HEK293 (cell line): ENCODE measurements at regions not wholly inside any gene's neighbourhood (a gene's known extent, or its start where the extent isn't known, plus 50 kb on each side); places are given as distances from the start of the nearest gene placed in this dataset.
A peak's percentile ranks its signal among the peaks of the same experiment; 100 is the strongest.

Experiments
- CTCF ChIA-PET: fragments of 350-600 bp; formaldehyde crosslinking; extraction: SDS; loops from one replicate; lab custom pipeline; 2021; ENCODE audit warnings: antibody characterized with exemption; lab: Yijun Ruan, JAX
- POLR2A ChIA-PET: fragments of 300-600 bp; formaldehyde crosslinking; extraction: SDS; loops from one replicate; lab custom pipeline; 2020; ENCODE audit warnings: antibody characterized with exemption, inconsistent platforms; lab: Yijun Ruan, JAX
- H3K27ac ChIP-seq: fragments of 200-500 bp; sonication (Bioruptor generic); 2 replicates; pipeline ENCODE4 v1.5.1; 2014; ENCODE audit warnings: low read depth, low read length, control low read depth, inconsistent platforms; ENCODE audit errors: extremely low read depth
- H3K36me3 ChIP-seq, 2 experiments: fragments of 200-500 bp in 1 of 2; sonication (Bioruptor generic) in 1 of 2; 1 replicate in 1 of 2; 2 replicates in 1 of 2; pipeline ENCODE4 v1.5.1; 2014 to 2017; ENCODE audit warnings: inconsistent platforms in 2 of 2, low read length in 2 of 2; ENCODE audit not compliant: control insufficient read depth in 2 of 2, insufficient read depth in 1 of 2
- H3K4me1 ChIP-seq: fragments of 200-500 bp; sonication (Bioruptor generic); 2 replicates; pipeline ENCODE4 v1.5.1; 2014; ENCODE audit warnings: mild to moderate bottlenecking, low read length, inconsistent platforms; ENCODE audit not compliant: control insufficient read depth, insufficient read depth
- H3K4me3 ChIP-seq: 2 replicates; pipeline ENCODE4 v1.5.1; 2011; ENCODE audit warnings: low read depth, mild to moderate bottlenecking, control low read depth, low read length, moderate library complexity
- H3K9me3 ChIP-seq: fragments of 200-500 bp; sonication (Bioruptor generic); 2 replicates; pipeline ENCODE4 v1.5.1; 2014; ENCODE audit warnings: low read depth, low read length, inconsistent platforms; ENCODE audit not compliant: control insufficient read depth, insufficient read depth
- AEBP2 ChIP-seq: fragments of 450-650 bp; formaldehyde crosslinking; IDR thresholded peaks from 2 replicates; pipeline ENCODE4 v1.5.1; 2016; ENCODE audit warnings: missing biosample characterization, missing genetic modification characterization, borderline replicate concordance
- GFI1B ChIP-seq: fragments of 450-650 bp; formaldehyde crosslinking; IDR thresholded peaks from 2 replicates; pipeline ENCODE4 v1.5.1; 2016; ENCODE audit warnings: missing biosample characterization, missing genetic modification characterization
- HOXD13 ChIP-seq: sonication (generic); formaldehyde crosslinking; IDR thresholded peaks from 2 replicates; pipeline ENCODE4 v1.8.0; 2022; ENCODE audit warnings: missing genetic modification reagents, borderline replicate concordance
- PATZ1 ChIP-seq: fragments of 450-650 bp; formaldehyde crosslinking; IDR thresholded peaks from 2 replicates; pipeline ENCODE4 v1.5.1; 2016; ENCODE audit warnings: missing biosample characterization, missing genetic modification characterization
- PRDM1 ChIP-seq: fragments of 450-650 bp; formaldehyde crosslinking; IDR thresholded peaks from 2 replicates; pipeline ENCODE4; 2016; ENCODE audit warnings: missing biosample characterization, missing genetic modification characterization
- REPIN1 ChIP-seq: fragments of 450-650 bp; formaldehyde crosslinking; IDR thresholded peaks from 2 replicates; pipeline ENCODE4 v1.5.1; 2017; ENCODE audit warnings: missing biosample characterization, missing genetic modification characterization, low read depth
- SCRT2 ChIP-seq: fragments of 450-650 bp; formaldehyde crosslinking; IDR thresholded peaks from 2 replicates; pipeline ENCODE4 v1.5.1; 2016; ENCODE audit warnings: missing biosample characterization, missing genetic modification characterization
- TRIM28 ChIP-seq: IDR thresholded peaks from 2 replicates; pipeline ENCODE4 v1.6.1; 2011; ENCODE audit warnings: low read length, control low read depth, borderline replicate concordance
- ZBTB7A ChIP-seq: fragments of 450-650 bp; formaldehyde crosslinking; IDR thresholded peaks from 2 replicates; pipeline ENCODE4 v1.5.1; 2016; ENCODE audit warnings: low read depth, missing biosample characterization, missing genetic modification characterization
- ZFP37 ChIP-seq: fragments of 450-650 bp; formaldehyde crosslinking; IDR thresholded peaks from 2 replicates; pipeline ENCODE4 v1.5.1; 2016; ENCODE audit warnings: missing biosample characterization, missing genetic modification characterization
- ZFP69B ChIP-seq: fragments of 450-650 bp; formaldehyde crosslinking; IDR thresholded peaks from 2 replicates; pipeline ENCODE4 v1.5.1; 2016; ENCODE audit warnings: missing biosample characterization, missing genetic modification characterization
- ZNF114 ChIP-seq: fragments of 450-650 bp; formaldehyde crosslinking; IDR thresholded peaks from 2 replicates; pipeline ENCODE4 v1.5.0; 2017; ENCODE audit warnings: missing biosample characterization, missing genetic modification characterization
- ZNF16 ChIP-seq: fragments of 450-650 bp; formaldehyde crosslinking; IDR thresholded peaks from 2 replicates; pipeline ENCODE4 v1.5.1; 2016; ENCODE audit warnings: low read depth, missing biosample characterization, missing genetic modification characterization
- ZNF24 ChIP-seq: fragments of 450-650 bp; formaldehyde crosslinking; IDR thresholded peaks from 2 replicates; pipeline ENCODE4 v1.5.1; 2016; ENCODE audit warnings: missing biosample characterization, missing genetic modification characterization
- ZNF274 ChIP-seq, 2 experiments: fragments of 200-500 bp in 1 of 2; fragments of 450-650 bp in 1 of 2; sonication (Bioruptor generic) in 1 of 2; formaldehyde crosslinking in 1 of 2; IDR thresholded peaks; 2 replicates each; pipeline versions ENCODE4 v1.5.1 to v1.6.1; 2014 to 2016; ENCODE audit warnings: borderline replicate concordance in 1 of 2, inconsistent platforms in 1 of 2, low read length in 1 of 2, missing biosample characterization in 1 of 2, missing genetic modification characterization in 1 of 2
- ZNF37A ChIP-seq: fragments of 450-650 bp; IDR thresholded peaks from 2 replicates; pipeline ENCODE4 v1.5.1; 2018; ENCODE audit warnings: missing biosample characterization, missing genetic modification characterization
- ZNF529 ChIP-seq: fragments of 450-650 bp; formaldehyde crosslinking; IDR thresholded peaks from 2 replicates; pipeline ENCODE4 v1.5.1; 2017; ENCODE audit warnings: missing genetic modification characterization, missing biosample characterization; ENCODE audit not compliant: insufficient replicate concordance
- ZNF548 ChIP-seq: fragments of 450-650 bp; formaldehyde crosslinking; IDR thresholded peaks from 2 replicates; pipeline ENCODE4 v1.5.1; 2016; ENCODE audit warnings: missing biosample characterization, missing genetic modification characterization
- ZNF561 ChIP-seq: fragments of 450-650 bp; IDR thresholded peaks from 2 replicates; pipeline ENCODE4 v1.5.1; 2018; ENCODE audit warnings: missing biosample characterization, missing genetic modification characterization, borderline replicate concordance
- ZNF596 ChIP-seq: fragments of 450-650 bp; IDR thresholded peaks from 2 replicates; pipeline ENCODE4 v1.5.0; 2018; ENCODE audit warnings: missing biosample characterization, mild to moderate bottlenecking, missing genetic modification characterization, moderate library complexity
- ZNF621 ChIP-seq: fragments of 450-650 bp; formaldehyde crosslinking; IDR thresholded peaks from 2 replicates; pipeline ENCODE4 v1.5.1; 2017; ENCODE audit warnings: missing biosample characterization, missing genetic modification characterization
- ZNF670 ChIP-seq: fragments of 450-650 bp; formaldehyde crosslinking; IDR thresholded peaks from 2 replicates; pipeline ENCODE4 v1.5.1; 2016; ENCODE audit warnings: missing biosample characterization, missing genetic modification characterization, low read depth
- ZNF677 ChIP-seq: fragments of 450-650 bp; IDR thresholded peaks from 2 replicates; pipeline ENCODE4 v1.5.0; 2018; ENCODE audit warnings: missing biosample characterization, mild to moderate bottlenecking, missing genetic modification characterization, moderate library complexity
- ZNF76 ChIP-seq: fragments of 450-650 bp; formaldehyde crosslinking; IDR thresholded peaks from 2 replicates; pipeline ENCODE4; 2016; ENCODE audit warnings: low read depth, missing biosample characterization, missing genetic modification characterization, borderline replicate concordance
- ZNF792 ChIP-seq: fragments of 450-650 bp; formaldehyde crosslinking; IDR thresholded peaks from 2 replicates; pipeline ENCODE4 v1.5.1; 2016; ENCODE audit warnings: missing biosample characterization, missing genetic modification characterization
- ZSCAN4 ChIP-seq: fragments of 450-650 bp; formaldehyde crosslinking; IDR thresholded peaks from 2 replicates; pipeline ENCODE4 v1.5.1; 2017; ENCODE audit warnings: missing biosample characterization, missing genetic modification characterization

- H3K27ac ChIP-seq = no peak overlapping the region
- no peaks in the 10 kb centered on the region for H3K9me3 ChIP-seq
- POLR2A ChIA-PET = no interaction called here
- no peaks in the 10 kb centered on the region for H3K36me3 ChIP-seq
- TF ChIP-seq SCRT2 (tag by site-specific recombination) (peak; percentile 30; the same call in 1 of the 2 replicates), ZSCAN4 (tag by site-specific recombination) (no peak), ZNF621 (tag by site-specific recombination) (no peak), PATZ1 (tag by site-specific recombination) (no peak), TRIM28 (no peak), ZBTB7A (no peak)
- CTCF ChIA-PET = no interaction called here
- no peaks in the 10 kb centered on the region for H3K4me1 ChIP-seq
- H3K4me3 ChIP-seq = no peak overlapping the region
Observed at GRCh38 chr5:126208691-126209090, 214.5 kb upstream of the GRAMD2B start.

- Histone ChIP-seq H3K4me1 (no peaks in the 10 kb centered on the region), H3K4me3 (no peak overlapping the region), H3K36me3 (no peaks in the 10 kb centered on the region), H3K27ac (no peak overlapping the region)
- ChIA-PET POLR2A (no interaction called here), CTCF (no interaction called here)
- no peak for TF ChIP-seq PRDM1 (tag by site-specific recombination)
- no peak for TF ChIP-seq ZNF670
- TF ChIP-seq ZNF114 (tag by site-specific recombination) = no peak
- no peak for TF ChIP-seq ZNF548 (tag by site-specific recombination)
- TF ChIP-seq REPIN1 (tag by site-specific recombination) = no peak
- TF ChIP-seq ZNF76 (tag by site-specific recombination) = no peak
- TF ChIP-seq AEBP2 = no peak
- TF ChIP-seq, all 188 proteins: peak for 0
- H3K9me3 ChIP-seq = no peaks in the 10 kb centered on the region
Observed at GRCh38 chr5:126210955-126211354, 212.3 kb upstream of the GRAMD2B start.

- ChIA-PET CTCF (no interaction called here), POLR2A (no interaction called here)
- no peaks in the 10 kb centered on the region for H3K36me3 ChIP-seq
- no peaks in the 10 kb centered on the region for H3K9me3 ChIP-seq
- TF ChIP-seq ZNF37A (tag by site-specific recombination) = no peak
- no peak for TF ChIP-seq ZNF792 (tag by site-specific recombination)
- no peak for TF ChIP-seq ZNF677 (tag by site-specific recombination)
- no peak for TF ChIP-seq ZNF561 (tag by site-specific recombination)
- TF ChIP-seq ZNF529 (tag by site-specific recombination) = no peak
- no peak for TF ChIP-seq ZFP69B (tag by site-specific recombination)
- no peak for TF ChIP-seq ZNF596
- TF ChIP-seq ZNF16 = no peak
- no peak for TF ChIP-seq ZNF24
- no peak for TF ChIP-seq ZNF548 (tag by site-specific recombination)
- no peak for TF ChIP-seq ZFP37
- TF ChIP-seq PATZ1 (tag by site-specific recombination) = no peak
- TF ChIP-seq GFI1B = no peak
- no peak for TF ChIP-seq ZNF274 (IDR thresholded peaks at IDR 0.05; ENCODE audit: low read length)
- TF ChIP-seq ZNF274 (tag by site-specific recombination; IDR thresholded peaks at IDR 0.05; ENCODE audit: borderline replicate concordance) = no peak
- TF ChIP-seq HOXD13 (CRISPR knock-in tag) = no peak
- no peaks in the 10 kb centered on the region for H3K4me1 ChIP-seq
- no peak overlapping the region for H3K4me3 ChIP-seq
- no peak overlapping the region for H3K27ac ChIP-seq
Observed at GRCh38 chr5:126219616-126220015, 203.6 kb upstream of the GRAMD2B start.
